OCI-LY1 (cell line): ENCODE measurements at regions not wholly inside any gene's neighbourhood (a gene's known extent, or its start where the extent isn't known, plus 50 kb on each side); places are given as distances from the start of the nearest gene placed in this dataset.

Experiments
- H2AFZ ChIP-seq: fragments of 200-600 bp; sonication (generic), shearing (Covaris generic); 2 replicates; pipeline ENCODE4 v1.6.0; 2014; ENCODE audit warnings: antibody characterized with exemption, mild to moderate bottlenecking, low read length
- H3F3A ChIP-seq: fragments of 200-600 bp; sonication (generic), shearing (Covaris generic); 2 replicates; pipeline ENCODE4 v1.6.0; 2014; ENCODE audit warnings: mild to moderate bottlenecking, antibody characterized with exemption, low read length, moderate library complexity; ENCODE audit not compliant: insufficient read depth
- H3K27ac ChIP-seq: fragments of 200-600 bp; sonication (generic); 2 replicates; pipeline ENCODE4 v1.5.1; 2014; ENCODE audit warnings: low read length, mixed run types, mild to moderate bottlenecking, low read depth; ENCODE audit not compliant: poor library complexity, severe bottlenecking
- H3K27me3 ChIP-seq: fragments of 200-600 bp; sonication (generic); 2 replicates; pipeline ENCODE4 v1.6.0; 2014; ENCODE audit warnings: antibody characterized with exemption, mild to moderate bottlenecking, low read length, moderate library complexity; ENCODE audit not compliant: insufficient read depth
- H3K36me3 ChIP-seq: fragments of 200-600 bp; sonication (generic); 2 replicates; pipeline ENCODE4 v1.6.1; 2014; ENCODE audit warnings: mild to moderate bottlenecking, antibody characterized with exemption, low read length, moderate library complexity, mixed read lengths; ENCODE audit not compliant: insufficient read depth
- H3K4me1 ChIP-seq: fragments of 200-600 bp; sonication (generic); 2 replicates; pipeline ENCODE4 v1.5.1; 2014; ENCODE audit warnings: mild to moderate bottlenecking, low read length, moderate library complexity; ENCODE audit not compliant: insufficient read depth, severe bottlenecking
- H3K4me2 ChIP-seq: fragments of 200-600 bp; sonication (generic), shearing (Covaris generic); 2 replicates; pipeline ENCODE4 v1.6.1; 2014; ENCODE audit warnings: low read length
- H3K4me3 ChIP-seq: fragments of 200-600 bp; sonication (generic); 2 replicates; pipeline ENCODE4 v1.5.1; 2014; ENCODE audit warnings: low read length, low read depth, mild to moderate bottlenecking, mixed read lengths; ENCODE audit not compliant: poor library complexity, severe bottlenecking
- H3K79me2 ChIP-seq: fragments of 200-600 bp; shearing (Covaris generic); 2 replicates; pipeline ENCODE4 v1.6.1; 2016; ENCODE audit warnings: mixed run types, low read length, mixed read lengths; ENCODE audit not compliant: insufficient read depth
- H3K9ac ChIP-seq: fragments of 200-600 bp; sonication (generic), shearing (Covaris generic); 2 replicates; pipeline ENCODE4 v1.6.1; 2014; ENCODE audit warnings: mild to moderate bottlenecking, low read length, mixed read lengths
- H3K9me2 ChIP-seq: fragments of 200-600 bp; sonication (generic), shearing (Covaris generic); 2 replicates; pipeline ENCODE4 v1.6.1; 2014; ENCODE audit warnings: low read depth, mild to moderate bottlenecking, low read length, mixed read lengths
- H3K9me3 ChIP-seq: fragments of 200-600 bp; shearing (Covaris generic); 2 replicates; pipeline ENCODE4 v1.6.1; 2014; ENCODE audit warnings: low read length, mixed read lengths
- H4K20me1 ChIP-seq: fragments of 200-600 bp; sonication (generic), shearing (Covaris generic); 2 replicates; pipeline ENCODE4 v1.6.0; 2016; ENCODE audit warnings: mild to moderate bottlenecking, low read length; ENCODE audit not compliant: insufficient read depth
- CTCF ChIP-seq: fragments of 200-600 bp; sonication (generic), shearing (Covaris generic); IDR thresholded peaks from 2 replicates; pipeline ENCODE4 v1.5.1; 2017; ENCODE audit warnings: mild to moderate bottlenecking, antibody characterized with exemption, low read length, moderate library complexity, mixed read lengths
- EZH2 ChIP-seq: fragments of 200-600 bp; sonication (generic), shearing (Covaris generic); IDR thresholded peaks from 2 replicates; pipeline ENCODE4 v1.8.0; 2017; ENCODE audit warnings: borderline replicate concordance, mixed run types, mild to moderate bottlenecking, antibody characterized with exemption, low read length, moderate library complexity, mixed read lengths

GRCh38 chrX:134162032-134162431, 75.0 kb upstream of the CCDC160 start:
- H3K9ac ChIP-seq, result no peak overlapping the region
- H3K4me1 ChIP-seq, result no peaks in the 10 kb centered on the region
- no peak overlapping the region for H2AFZ ChIP-seq
- no peaks in the 10 kb centered on the region for H3K79me2 ChIP-seq
- no peaks in the 10 kb centered on the region for H3F3A ChIP-seq
- H4K20me1 ChIP-seq, result no peaks in the 10 kb centered on the region
- TF ChIP-seq EZH2, result no peak
- TF ChIP-seq CTCF, result no peak
- no peak overlapping the region for H3K4me3 ChIP-seq
- H3K9me3 ChIP-seq, result no peaks in the 10 kb centered on the region
- no peak overlapping the region for H3K4me2 ChIP-seq
- no peaks in the 10 kb centered on the region for H3K9me2 ChIP-seq
- no peaks in the 10 kb centered on the region for H3K27me3 ChIP-seq
- no peaks in the 10 kb centered on the region for H3K36me3 ChIP-seq
- H3K27ac ChIP-seq, result no peak overlapping the region

- Histone ChIP-seq H3K79me2 (no peaks in the 10 kb centered on the region), H3K4me3 (no peak overlapping the region), H3K4me1 (no peaks in the 10 kb centered on the region), H3K27me3 (no peaks in the 10 kb centered on the region), H4K20me1 (no peaks in the 10 kb centered on the region), H3K9me2 (no peaks in the 10 kb centered on the region), H3K36me3 (no peaks in the 10 kb centered on the region), H3K27ac (no peak overlapping the region), H3F3A (no peaks in the 10 kb centered on the region), H3K4me2 (no peak overlapping the region), H2AFZ (no peak overlapping the region), H3K9ac (no peak overlapping the region), H3K9me3 (no peaks in the 10 kb centered on the region)
- TF ChIP-seq CTCF, result no peak
- no peak for TF ChIP-seq EZH2
Observed at GRCh38 chrX:134163836-134164235, 73.1 kb upstream of the CCDC160 start.

GRCh38 chrX:134167591-134168203, 69.3 kb upstream of the CCDC160 start:
- no peak for TF ChIP-seq CTCF
- no peak for TF ChIP-seq EZH2
- Histone ChIP-seq H2AFZ (no peak overlapping the region), H3K9me3 (no peaks in the 10 kb centered on the region), H3K27ac (no peak overlapping the region), H4K20me1 (no peaks in the 10 kb centered on the region), H3K36me3 (no peaks in the 10 kb centered on the region), H3K4me3 (no peak overlapping the region), H3K9ac (no peak overlapping the region), H3K4me2 (no peak overlapping the region), H3F3A (no peaks in the 10 kb centered on the region), H3K27me3 (no peaks in the 10 kb centered on the region), H3K79me2 (no peaks in the 10 kb centered on the region), H3K9me2 (no peaks in the 10 kb centered on the region), H3K4me1 (no peaks in the 10 kb centered on the region)
